ENCODE measurements at regions not wholly inside any gene's neighbourhood (a gene's known extent, or its start where the extent isn't known, plus 50 kb on each side); places are given as distances from the start of the nearest gene placed in this dataset.
"Not testable (repeated sequence)": the region's sequence is repeated elsewhere in the genome, so short reads cannot be mapped to it uniquely, and the experiment has no call there.

DNA sequence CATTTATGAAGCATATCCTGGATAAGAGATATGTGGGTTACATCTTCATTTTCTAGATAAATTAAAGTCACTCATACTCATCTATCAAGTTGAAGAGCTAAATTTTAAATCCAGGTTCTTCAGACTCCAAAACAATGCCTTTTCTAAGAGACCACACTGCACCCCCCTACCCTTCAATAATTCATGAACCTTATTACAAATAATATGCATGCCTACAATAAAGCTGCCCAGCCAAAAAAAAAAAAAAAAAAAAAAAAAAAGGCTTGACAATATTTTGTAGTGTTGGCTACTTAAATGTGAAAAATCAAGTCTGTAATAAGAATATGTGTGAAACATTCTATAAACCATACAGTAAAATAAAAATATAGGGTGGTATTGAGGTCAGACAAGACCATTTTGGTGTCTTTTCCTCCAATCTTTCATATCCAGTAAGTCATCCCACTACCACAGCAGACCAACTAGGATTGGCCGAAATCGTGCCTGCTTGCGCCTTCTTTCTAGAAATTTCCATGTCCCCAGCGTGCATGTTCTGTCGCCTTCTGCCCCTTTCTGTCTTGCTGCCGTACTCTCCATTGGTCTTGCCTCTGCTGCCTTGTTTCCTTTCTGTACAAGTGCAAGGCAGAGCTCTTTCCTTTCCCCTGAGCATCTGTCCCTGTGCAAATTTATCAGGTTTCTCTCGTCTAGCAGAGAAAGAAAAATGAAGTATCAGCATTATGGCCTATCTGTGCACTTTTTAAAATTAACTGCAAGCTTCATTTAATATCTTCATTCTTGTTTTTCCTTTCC is 92.6 kb upstream of the NDUFV2 start:
- no peak for DNase-seq (ENCODE audit: low read depth in 4 of 4, low spot score in 1 of 4)

DNA sequence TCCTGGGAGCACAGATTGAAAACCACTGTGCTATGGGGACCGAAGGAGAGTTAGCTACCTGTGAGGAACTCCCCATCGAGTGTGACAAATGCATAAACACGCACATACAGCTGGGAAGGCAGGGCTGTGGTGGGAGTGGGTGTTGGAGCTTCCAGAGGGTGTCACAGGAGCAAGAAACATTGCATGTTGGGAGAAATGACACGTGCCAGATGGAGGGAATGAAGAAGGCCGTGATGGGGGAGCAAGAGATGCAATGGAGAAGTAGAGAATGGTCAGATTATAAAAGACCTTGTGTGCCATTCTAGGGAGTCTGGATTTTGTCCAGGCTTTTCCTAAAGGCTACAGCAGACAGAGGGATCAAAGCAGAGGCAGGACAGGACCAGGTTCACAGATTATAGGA is 91.1 kb upstream of the NDUFV2 start:
- no peak for DNase-seq (ENCODE audit: low read depth in 4 of 4, low spot score in 1 of 4)

DNA sequence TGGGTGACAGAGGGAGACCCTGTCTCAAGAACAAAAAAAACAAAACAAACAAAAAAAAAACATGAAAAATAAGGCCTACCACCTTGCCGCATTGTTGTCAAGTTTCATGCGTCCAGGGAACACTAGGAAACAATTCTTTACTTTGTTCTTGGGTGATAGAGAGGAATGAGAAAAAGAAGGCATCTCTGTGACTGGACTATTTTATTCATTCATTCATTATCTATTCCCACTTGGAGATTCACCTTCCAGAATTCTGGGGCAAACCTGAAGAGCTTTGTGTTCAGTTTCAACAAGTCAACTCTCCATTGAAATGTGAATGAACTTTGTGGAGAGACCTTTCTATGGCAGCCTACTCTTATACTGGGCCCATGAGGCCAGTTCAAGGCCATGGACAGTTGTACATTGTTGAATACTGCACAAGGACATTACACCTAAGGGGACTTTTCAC is 88.5 kb upstream of the NDUFV2 start:
- no peak for DNase-seq (ENCODE audit: low read depth in 4 of 4, low spot score in 1 of 4)

DNA sequence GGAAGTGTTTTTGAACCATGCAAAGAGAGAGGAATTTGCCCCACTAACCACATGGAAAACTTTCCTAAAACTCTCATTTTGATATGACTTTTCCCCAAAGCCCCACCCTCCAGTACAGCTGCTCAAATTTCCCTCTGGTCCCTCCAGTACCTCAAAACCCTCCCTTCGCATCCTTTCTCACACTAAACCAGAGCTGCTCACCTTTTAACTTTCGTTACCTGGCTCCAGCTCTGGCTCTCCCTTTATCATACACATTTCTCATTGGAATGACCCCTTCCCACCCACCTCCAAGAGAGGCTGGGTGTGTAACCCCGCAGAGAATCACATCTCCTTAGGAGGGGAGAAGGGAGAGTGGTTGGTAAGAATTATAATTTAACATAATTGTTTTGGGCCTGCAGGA is 86.8 kb upstream of the NDUFV2 start:
- DNase-seq (ENCODE audit: low read depth in 4 of 4, low spot score in 1 of 4): no peak

DNA sequence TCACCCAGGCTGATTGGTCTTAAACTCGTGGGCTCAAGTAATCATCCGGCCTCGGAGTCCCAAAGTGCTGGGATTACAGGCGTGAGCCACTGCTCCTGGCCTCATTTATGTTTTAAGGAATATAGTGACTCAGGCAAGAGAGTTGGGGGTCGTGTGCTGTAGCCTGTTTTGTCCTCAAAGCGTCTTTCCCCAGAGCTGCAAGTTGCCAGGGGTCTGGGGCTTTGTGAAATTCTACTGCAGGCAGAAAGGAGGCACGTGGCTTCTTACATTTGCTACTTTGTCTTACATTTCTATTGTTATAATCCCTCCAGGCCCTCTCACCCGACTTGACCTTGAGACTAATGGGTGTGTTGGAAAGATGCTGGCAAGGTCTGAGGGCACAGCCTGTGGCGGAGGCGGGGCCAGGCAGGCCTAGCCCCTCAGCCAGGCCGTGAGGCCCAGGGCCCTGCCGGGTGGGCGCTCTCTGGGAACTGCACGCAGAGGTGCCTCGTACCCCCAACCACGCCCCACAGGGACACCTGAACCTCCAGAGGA is 85.8 kb upstream of the NDUFV2 start:
- no peak for DNase-seq (ENCODE audit: low read depth in 4 of 4, low spot score in 1 of 4)

DNA sequence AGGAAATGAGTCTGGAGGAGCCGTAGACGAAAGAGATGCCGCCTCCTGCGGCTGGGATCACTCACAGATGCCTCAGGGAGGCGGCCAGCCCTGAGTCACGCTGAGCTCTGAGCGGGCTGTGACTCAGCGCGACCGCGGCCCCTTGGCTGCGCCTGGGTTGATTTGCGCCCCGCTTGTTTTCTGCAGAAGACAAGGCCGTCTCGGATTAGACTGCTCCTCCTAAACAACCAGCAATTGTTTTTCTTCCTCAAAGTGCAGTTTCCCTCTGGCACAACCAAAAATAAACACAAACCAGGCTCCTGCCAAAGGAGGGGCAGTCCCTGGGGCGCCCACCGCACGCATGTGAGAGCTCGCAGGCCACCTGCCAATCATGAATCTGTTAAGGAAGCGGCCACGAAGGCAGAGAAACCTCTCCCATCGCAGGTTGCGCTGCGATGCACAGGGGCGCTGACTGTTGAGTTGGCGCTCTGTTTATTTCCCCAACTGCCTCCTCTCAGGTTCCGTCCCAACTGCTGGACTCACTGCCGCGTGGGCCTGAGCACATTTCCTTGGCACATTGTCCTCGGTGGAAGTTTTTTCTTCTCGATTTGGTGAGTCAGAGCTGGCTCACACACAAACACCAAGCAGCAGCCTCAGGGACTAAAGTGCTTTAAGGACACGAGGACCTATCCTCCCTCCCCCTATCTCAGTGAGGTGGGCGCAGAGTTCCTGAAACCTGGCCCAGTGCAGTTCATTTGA is 85.2 kb upstream of the NDUFV2 start:
- DNase-seq (ENCODE audit: low read depth in 4 of 4, low spot score in 1 of 4): peak; percentile 46 to 76 (median 60)

DNA sequence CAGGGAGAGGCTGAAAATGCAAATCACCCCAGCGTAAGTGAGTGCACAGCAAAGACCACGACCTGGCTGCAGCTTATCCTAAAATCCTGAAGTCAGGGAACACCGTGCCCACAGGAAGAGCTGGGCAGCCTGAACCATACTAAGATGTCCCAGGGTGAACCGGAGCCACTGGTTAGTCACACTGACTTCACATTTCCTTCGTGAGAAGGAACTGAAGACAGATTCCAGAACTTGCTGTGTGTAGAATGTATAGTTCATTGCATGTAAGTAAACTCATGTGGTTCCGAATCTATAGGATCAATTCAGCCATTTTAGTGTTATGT is 84.6 kb upstream of the NDUFV2 start:
- no peak for DNase-seq (ENCODE audit: low read depth in 4 of 4, low spot score in 1 of 4)

DNA sequence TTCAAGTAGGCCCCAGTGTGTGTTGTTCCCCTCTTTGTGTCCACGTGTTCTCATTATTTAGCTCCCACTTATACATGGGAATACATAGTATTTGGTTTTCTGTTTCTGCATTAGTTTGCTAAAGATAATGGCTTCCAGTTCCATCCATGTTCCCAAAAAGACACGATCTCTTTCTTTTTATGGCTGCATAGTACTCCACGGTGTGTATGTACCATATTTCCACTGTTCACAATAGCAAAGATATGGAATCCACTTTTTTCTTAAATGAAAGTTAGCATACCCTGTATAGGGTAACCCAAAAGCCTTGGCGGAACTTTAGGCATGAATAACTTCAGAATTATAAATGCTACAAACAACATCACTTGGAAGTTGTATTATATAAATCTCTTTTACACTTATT is 83.4 kb upstream of the NDUFV2 start:
- DNase-seq (ENCODE audit: low read depth in 4 of 4, low spot score in 1 of 4): no peak

DNA sequence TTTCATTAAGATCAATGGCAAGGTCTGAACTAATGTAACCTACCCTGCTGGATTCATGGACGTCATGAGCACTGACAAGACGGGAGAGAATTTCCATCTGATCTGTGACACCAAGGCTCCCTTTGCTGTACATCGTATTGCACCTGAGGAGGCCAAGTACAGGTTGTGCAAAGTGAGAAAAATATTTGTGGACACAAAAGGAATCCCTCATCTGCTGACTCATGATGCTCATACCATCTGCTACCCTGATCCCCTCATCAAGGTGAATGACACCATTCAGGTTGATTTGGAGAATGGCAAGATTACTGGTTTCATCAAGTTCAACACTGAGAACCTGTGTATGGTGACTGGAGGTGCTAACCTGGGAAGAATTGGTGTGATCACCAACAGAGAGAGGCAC is 82.3 kb upstream of the NDUFV2 start:
- no peak for DNase-seq (ENCODE audit: low read depth in 4 of 4, low spot score in 1 of 4)

DNA sequence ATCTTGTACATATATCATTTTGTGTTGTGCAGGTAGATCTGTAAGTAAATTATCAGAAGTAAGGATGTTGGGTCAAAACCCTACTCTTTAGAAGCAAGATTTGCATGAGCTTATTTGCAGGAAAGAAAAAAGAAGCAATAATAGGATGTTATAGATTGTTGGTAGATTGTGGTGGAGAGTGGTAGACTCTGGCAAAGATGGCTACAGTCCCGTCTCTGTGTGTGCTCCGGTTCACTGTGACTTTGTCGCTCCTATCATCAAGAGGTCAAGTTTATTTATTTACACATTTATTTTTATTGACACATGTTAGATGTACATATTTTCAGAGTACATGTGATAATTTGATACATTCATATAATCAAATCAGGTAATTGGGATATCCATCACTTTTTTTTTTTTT is 81.0 kb upstream of the NDUFV2 start:
- DNase-seq (ENCODE audit: low read depth in 4 of 4, low spot score in 1 of 4): no peak

DNA sequence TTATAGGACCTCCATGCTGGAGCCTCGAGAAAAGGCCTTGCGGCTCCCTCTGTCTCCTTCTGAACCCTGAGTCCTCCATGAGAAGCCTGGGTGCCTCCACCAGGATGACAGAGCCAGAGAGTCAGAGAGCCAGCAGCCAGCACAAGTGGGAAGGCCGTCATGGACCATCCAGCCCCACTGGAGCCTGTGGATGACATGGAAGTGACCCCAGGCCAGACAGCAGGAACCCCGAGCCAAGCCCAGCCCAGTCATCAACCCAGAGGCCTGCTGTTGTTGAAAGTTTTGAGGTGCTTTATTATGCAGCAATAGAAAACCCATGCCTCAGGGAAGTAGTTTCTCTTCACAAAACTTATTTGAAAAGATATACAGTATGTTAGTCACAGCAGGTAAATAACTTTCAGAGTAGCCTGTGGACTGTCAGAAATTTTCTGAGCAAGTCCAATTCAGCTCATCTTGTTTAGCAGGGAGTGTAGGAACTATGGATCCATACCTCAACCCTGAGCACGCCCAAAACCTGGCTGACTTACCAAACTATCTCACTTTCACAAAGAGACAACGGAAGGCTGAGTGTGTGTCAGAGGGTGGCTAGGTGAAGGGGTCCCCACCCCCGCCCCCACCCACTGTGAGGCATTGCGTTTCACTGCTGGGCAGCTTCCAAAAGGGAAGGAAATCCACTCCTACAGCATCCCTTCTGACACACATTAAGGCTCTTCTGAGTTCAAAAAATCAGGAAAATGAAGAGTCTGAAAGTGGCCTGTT is 79.9 kb upstream of the NDUFV2 start:
- DNase-seq (ENCODE audit: low read depth in 4 of 4, low spot score in 1 of 4): no peak

DNA sequence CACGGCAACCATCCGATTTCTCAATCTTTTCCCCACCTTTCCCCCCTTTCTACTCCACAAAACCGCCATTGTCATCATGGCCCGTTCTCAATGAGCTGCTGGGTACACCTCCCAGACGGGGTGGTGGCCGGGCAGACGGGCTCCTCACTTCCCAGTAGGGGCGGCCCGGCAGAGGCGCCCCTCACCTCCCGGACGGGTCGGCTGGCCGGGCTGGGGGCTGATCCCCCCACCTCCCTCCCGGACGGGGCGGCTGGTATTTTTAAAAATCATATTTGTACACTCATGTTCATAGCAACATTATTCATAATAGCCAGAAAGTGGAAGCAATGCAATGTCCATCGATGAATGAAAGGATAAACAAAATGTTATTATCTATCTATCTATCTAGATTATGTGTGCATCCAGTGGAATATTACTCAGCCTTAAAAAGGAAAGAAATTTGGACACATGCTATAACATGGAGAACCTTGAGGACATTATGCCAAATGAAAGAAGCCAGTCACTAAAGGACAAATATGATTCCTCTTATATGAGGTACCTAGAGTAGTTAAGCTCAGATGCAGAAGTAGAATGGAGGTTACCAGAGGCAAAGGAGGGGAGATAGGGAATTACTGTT is 78.4 kb upstream of the NDUFV2 start:
- DNase-seq (ENCODE audit: low read depth in 4 of 4, low spot score in 1 of 4): not testable (repeated sequence)

DNA sequence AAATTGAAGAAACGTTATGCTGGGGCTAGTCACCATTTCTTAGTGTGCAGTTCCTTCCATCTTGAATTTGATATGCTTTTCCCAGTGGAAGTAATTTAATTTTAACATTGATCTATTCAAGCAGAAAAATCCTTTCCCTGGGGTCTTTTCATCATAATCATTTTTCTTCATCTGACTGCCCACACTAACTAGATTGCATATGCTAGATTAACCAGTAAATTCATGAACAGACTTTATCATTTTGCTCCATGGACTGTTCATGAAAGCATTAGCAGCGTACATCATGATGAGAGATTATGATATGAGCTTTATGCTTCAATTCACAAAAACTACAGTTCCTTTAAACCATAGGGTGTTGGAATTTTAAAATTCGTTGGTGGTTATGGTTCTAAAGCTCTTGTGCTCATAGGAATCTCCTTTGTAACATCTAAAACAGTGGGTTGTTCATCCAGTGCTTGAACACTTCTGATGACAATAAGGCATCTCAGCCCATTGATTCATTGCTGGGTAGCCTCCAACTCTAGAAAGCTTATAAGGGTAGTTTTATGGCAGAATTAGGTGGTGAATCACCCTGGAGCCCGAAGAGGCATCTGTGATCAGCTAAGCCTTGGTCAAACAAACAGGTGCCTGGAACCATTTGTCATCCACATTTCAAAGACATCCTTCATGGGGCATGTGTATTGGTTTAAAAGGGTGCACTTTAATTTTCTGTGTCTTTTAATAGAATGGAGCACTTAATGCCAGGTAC is 77.2 kb upstream of the NDUFV2 start:
- no peak for DNase-seq (ENCODE audit: low read depth in 4 of 4, low spot score in 1 of 4)

DNA sequence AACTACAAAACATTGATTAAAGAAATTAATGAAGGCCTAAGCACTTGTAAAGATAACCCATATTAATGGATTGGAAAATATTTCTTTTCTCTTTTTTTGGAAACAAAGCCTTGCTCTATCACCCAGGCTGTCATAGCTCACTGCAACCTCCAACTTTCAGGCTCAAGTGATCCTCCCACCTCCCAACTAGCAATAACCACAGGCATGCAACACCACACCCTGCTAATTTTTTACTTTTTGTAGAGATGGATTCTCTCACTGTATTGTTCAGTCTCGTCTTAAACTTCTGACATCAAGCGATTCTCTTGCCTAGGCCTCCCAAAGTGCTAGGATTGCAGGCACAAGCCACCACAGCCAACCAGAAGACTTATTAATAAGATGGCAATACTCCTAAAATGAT is 73.4 kb upstream of the NDUFV2 start:
- DNase-seq (ENCODE audit: low read depth in 4 of 4, low spot score in 1 of 4): no peak

DNA sequence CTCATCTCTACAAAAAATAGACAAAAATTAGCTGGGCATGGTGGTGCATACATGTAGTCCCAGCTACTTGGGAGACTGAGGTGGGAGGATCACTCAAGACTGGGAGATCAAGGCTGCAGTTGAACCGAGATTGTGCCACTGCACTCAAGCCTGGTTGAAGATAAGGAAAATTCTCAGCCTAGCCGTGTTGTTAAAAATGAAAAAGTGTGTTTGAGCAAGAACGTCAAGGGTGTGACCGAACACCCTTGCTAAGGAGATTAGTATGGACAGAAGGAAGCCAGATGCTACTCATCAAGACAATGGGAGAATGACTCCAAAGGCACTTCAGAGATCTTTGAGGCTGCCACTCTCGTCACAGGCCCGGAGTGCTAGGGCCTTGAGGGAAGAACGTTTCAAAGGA is 70.0 kb upstream of the NDUFV2 start:
- DNase-seq (ENCODE audit: low read depth in 4 of 4, low spot score in 1 of 4): no peak

DNA sequence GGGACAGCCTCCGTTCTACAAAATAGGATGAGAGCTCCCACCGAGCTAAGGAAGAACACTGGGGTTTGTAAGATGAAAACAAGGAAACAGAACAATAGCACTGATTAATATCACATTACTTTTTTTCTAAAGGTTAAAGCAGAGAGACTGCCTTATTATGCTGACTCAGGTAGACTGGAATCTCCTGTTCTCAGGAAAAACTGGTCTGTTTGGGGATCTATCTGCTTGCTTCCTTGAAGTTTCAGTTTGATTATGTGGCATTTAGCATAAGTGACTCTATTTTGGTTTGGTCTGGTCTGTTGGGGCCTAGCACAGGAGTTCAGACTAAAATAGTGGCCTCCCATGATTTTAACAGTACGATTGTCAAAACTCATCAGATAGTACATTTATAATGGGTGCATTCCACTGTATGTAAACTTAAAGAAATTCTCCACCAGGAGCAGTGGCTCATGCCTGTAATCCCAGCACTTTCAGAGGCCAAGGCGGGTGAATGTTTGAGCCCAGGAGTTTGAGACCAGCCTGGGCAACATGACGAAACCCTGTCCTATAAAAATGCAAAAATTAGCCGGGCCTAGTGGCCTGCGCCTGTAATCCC is 64.1 kb upstream of the NDUFV2 start:
- no peak for DNase-seq (ENCODE audit: low read depth in 4 of 4, low spot score in 1 of 4)

DNA sequence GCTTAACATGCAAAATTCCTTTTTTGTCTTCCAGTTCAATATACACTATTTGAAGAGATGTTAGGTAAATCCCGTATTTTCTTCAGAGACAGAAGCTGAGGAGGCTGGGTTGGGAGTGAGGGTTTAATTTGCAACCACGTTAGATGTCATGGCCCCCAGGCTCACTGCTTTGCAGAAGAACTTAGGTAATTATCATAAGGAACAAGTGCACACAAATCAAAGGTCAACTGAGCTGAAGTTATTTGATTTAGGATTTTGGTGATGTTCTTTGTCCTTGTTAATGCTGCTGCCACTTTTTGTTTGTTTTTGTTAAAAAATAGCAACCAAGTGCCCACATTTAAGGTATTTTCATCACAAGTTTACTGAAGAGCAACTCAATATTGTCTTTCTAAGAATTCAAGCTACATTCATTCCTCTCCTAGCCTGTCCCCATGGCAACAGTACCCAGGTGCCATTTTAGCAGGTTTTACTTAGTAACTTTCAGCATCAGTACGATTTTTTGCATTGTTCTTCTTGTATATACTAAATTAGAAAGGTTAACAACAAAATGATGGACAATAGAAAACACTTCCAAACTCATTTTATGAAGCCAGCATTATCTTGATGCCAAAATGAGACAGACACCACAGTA is 62.9 kb upstream of the NDUFV2 start:
- DNase-seq (ENCODE audit: low read depth in 4 of 4, low spot score in 1 of 4): no peak

DNA sequence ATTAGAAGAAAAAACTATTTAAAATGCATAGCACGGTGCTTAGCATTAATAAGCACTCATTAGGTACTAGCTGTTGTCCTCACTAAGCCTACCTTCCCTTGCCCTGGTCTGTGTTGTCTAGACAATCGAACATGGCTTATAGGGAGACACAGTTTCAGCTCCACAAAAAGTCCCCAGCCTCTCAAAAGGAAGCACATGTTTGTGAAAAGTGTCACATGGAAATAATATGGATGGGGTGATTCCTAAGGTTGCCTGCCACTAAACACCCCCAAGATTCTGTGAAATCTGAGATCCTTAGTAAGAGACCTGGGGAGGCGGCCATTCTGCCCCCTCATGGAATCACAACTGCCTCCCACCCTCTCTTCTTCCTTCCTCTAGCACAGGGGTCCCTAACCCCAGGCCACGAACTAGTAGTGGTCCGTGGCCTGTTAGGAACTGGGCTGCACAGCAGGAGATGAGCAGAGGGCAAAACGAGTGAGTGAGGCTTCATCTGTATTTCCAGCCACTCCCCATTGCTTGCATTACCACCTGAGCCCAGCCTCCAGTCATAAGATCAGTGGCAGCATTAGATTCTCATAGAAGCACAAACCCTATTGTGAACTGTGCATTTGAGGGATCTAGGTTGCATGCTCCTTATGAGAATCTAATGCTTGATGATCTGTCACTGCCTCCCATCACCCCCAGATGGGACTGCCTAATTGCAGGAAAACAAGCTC is 59.6 kb upstream of the NDUFV2 start:
- no peak for DNase-seq (ENCODE audit: low read depth in 4 of 4, low spot score in 1 of 4)

DNA sequence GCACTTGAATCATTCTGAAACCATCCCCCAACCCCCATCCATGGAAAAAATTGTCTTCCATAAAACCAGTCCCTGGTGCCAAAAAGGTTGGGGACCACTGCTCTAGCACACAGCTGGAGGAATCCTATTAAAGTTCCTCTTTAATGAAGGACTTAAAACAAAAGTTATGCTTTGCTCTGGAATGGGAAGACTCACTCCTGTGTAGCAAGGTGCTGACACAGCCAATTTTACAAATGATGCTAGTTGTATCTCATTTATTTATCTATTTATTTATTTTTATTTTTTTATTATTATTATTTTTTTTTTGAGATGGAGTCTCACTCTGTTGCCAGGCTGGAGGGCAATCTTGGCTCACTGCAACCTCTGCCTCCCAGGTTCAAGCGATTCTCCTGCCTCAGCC is 58.9 kb upstream of the NDUFV2 start:
- no peak for DNase-seq (ENCODE audit: low read depth in 4 of 4, low spot score in 1 of 4)
